ENCODE measurements at regions not wholly inside any gene's neighbourhood (a gene's known extent, or its start where the extent isn't known, plus 50 kb on each side); places are given as distances from the start of the nearest gene placed in this dataset.

DNA sequence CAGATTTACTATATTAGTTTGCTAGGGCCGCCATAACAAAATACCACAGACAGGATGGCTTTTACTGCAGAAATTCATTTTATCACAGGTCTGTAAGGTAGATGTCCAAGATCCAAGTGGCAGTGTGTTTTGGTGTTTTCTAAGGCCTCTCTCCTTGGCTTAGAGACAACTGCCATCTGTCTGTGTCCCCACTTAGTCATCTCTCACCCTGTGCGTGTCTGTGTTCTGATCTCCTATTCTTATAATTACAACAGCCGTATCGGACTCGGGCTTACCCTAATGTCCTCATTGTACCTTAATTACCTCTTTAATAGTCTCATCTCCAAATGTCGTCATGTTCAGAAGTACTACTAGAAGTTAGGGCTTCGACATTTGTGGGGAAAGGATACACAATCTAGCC is 362.3 kb upstream of the CDH19 start:
- TF ChIP-seq CTCF (IDR thresholded peaks at IDR 0.05) (no peak), EZH2 (IDR thresholded peaks at IDR 0.05) (no peak)
